HCT116 (cell line): ENCODE measurements at regions not wholly inside any gene's neighbourhood (a gene's known extent, or its start where the extent isn't known, plus 50 kb on each side); places are given as distances from the start of the nearest gene placed in this dataset.

Experiments
- ATAC-seq: fragments of 200-7000 bp; cut with Tn5 transposase; 2 replicates; pipeline ENCODE4 v1.9.1; 2020; ENCODE audit warnings: mild to moderate bottlenecking, moderate library complexity
- BruUV-seq: library from RNA; stranded (reverse); fragments of 400-500 nt; replicated peaks from 2 replicates; lab custom pipeline; 2021; lab: Mats Ljungman, UMichigan
- CTCF ChIA-PET: fragments of 300-600 bp; sonication (Branson Sonifier 250); formaldehyde crosslinking; loops from one replicate; lab custom pipeline; 2021; ENCODE audit warnings: antibody characterized with exemption; lab: Charles Lee
- POLR2A ChIA-PET: fragments of 300-600, 350-600 bp; sonication (Branson Sonifier 250); formaldehyde crosslinking; loops from one replicate; lab custom pipeline; 2021; ENCODE audit warnings: antibody characterized with exemption; lab: Charles Lee
- RAD21 ChIA-PET, 2 experiments: fragments of 300-600 bp; sonication (Branson Sonifier 250); formaldehyde crosslinking; loops; one replicate each; lab custom pipeline; 2023; ENCODE audit warnings: low total read pairs in 2 of 2; ENCODE audit not compliant: uncharacterized antibody in 2 of 2, unreplicated experiment in 2 of 2, low non-redundant PET in 1 of 2; lab: Charles Lee
- DNase-seq: peaks from one replicate; pipeline ENCODE4 v3.0.0-alpha.2; 2010; ENCODE audit warnings: low read depth, low spot score
- H2AFZ ChIP-seq: fragments of 200-600 bp; shearing (Covaris generic), sonication (generic); 2 replicates; pipeline ENCODE4 v1.6.1; 2017; ENCODE audit warnings: low read depth, mixed run types, mixed read lengths, antibody characterized with exemption, low read length; ENCODE audit not compliant: poor library complexity, severe bottlenecking
- H3K27ac ChIP-seq: 2 replicates; pipeline ENCODE4 v1.5.1; 2012; ENCODE audit warnings: low read depth, low read length
- H3K27me3 ChIP-seq: fragments of 200-600 bp; sonication (generic); 2 replicates; pipeline ENCODE4 v1.6.1; 2016; ENCODE audit warnings: mixed run types, low read length, mixed read lengths; ENCODE audit not compliant: insufficient read depth
- H3K36me3 ChIP-seq, 2 experiments: fragments of 200-500 bp in 1 of 2; fragments of 200-600 bp in 1 of 2; sonication (Bioruptor generic) in 1 of 2; sonication (generic) in 1 of 2; 2 replicates each; pipeline versions ENCODE4 v1.5.1 to v1.6.1; 2014 to 2016; ENCODE audit warnings: low read length in 2 of 2, inconsistent platforms in 1 of 2, mixed read lengths in 1 of 2, mixed run types in 1 of 2; ENCODE audit not compliant: insufficient read depth in 2 of 2, control insufficient read depth in 1 of 2
- H3K4me1 ChIP-seq, 2 experiments: fragments of 200-600 bp in 1 of 2; sonication (generic) in 1 of 2; 2 replicates each; pipeline versions ENCODE4 v1.5.1 to v1.6.1; 2012 to 2017; ENCODE audit warnings: low read length in 2 of 2, inconsistent platforms in 1 of 2, mild to moderate bottlenecking in 1 of 2, mixed read lengths in 1 of 2, mixed run types in 1 of 2, moderate library complexity in 1 of 2; ENCODE audit not compliant: insufficient read depth in 2 of 2, control insufficient read depth in 1 of 2
- H3K4me2 ChIP-seq: fragments of 200-600 bp; sonication (generic); 2 replicates; pipeline ENCODE4 v1.6.1; 2017; ENCODE audit warnings: mixed run types, low read length, mixed read lengths
- H3K4me3 ChIP-seq, 2 experiments: fragments of 200-600 bp in 1 of 2; sonication (generic) in 1 of 2; replicated peaks in 1 of 2; 2 replicates each; pipeline ENCODE4 v1.5.1; 2011 to 2016; ENCODE audit warnings: low read length in 2 of 2, control low read depth in 1 of 2, low read depth in 1 of 2, mild to moderate bottlenecking in 1 of 2, mixed read lengths in 1 of 2, mixed run types in 1 of 2
- H3K79me2 ChIP-seq: fragments of 200-600 bp; sonication (generic); 2 replicates; pipeline ENCODE4 v1.6.1; 2017; ENCODE audit warnings: mild to moderate bottlenecking, mixed run types, low read length, moderate library complexity, mixed read lengths; ENCODE audit not compliant: insufficient read depth
- H3K9ac ChIP-seq: fragments of 200-600 bp; sonication (generic); 2 replicates; pipeline ENCODE4 v1.6.1; 2016; ENCODE audit warnings: low read length, mixed read lengths
- H3K9me2 ChIP-seq: fragments of 200-600 bp; sonication (generic), shearing (Covaris generic); 2 replicates; pipeline ENCODE4 v1.6.1; 2017; ENCODE audit warnings: mixed run types, mild to moderate bottlenecking, moderate library complexity; ENCODE audit not compliant: insufficient read depth
- H3K9me3 ChIP-seq, 2 experiments: fragments of 200-500 bp in 1 of 2; fragments of 200-600 bp in 1 of 2; sonication (Bioruptor generic) in 1 of 2; sonication (generic) in 1 of 2; 2 replicates each; pipeline ENCODE4 v1.6.1; 2014 to 2017; ENCODE audit warnings: low read length in 2 of 2, mixed read lengths in 2 of 2, inconsistent platforms in 1 of 2, low read depth in 1 of 2, mild to moderate bottlenecking in 1 of 2, mixed run types in 1 of 2, moderate library complexity in 1 of 2; ENCODE audit not compliant: control insufficient read depth in 1 of 2, insufficient read depth in 1 of 2
- H4K20me1 ChIP-seq: fragments of 200-600 bp; sonication (generic), shearing (Covaris generic); 2 replicates; pipeline ENCODE4 v1.6.1; 2017; ENCODE audit warnings: mixed run types, mild to moderate bottlenecking, moderate library complexity; ENCODE audit not compliant: insufficient read depth
- FOSL1 ChIP-seq: IDR thresholded peaks from 2 replicates; pipeline ENCODE4 v1.6.1; 2012; ENCODE audit warnings: low read depth
- JUND ChIP-seq: IDR thresholded peaks from 2 replicates; pipeline ENCODE4 v1.6.1; 2012
- MAX ChIP-seq: IDR thresholded peaks from 2 replicates; pipeline ENCODE4 v1.6.1; 2012
- POLR2AphosphoS5 ChIP-seq: IDR thresholded peaks from 2 replicates; pipeline ENCODE4 v1.6.1; 2011; ENCODE audit warnings: mild to moderate bottlenecking, low read depth, low read length, moderate library complexity
- RAD21 ChIP-seq: IDR thresholded peaks from 2 replicates; pipeline ENCODE4 v1.6.1; 2012; ENCODE audit warnings: low read depth, mild to moderate bottlenecking
- ZNF274 ChIP-seq: fragments of 200-500 bp; sonication (Bioruptor generic); IDR thresholded peaks from 2 replicates; pipeline ENCODE4 v1.6.1; 2014; ENCODE audit warnings: mild to moderate bottlenecking, low read depth, low read length, inconsistent platforms
- intact Hi-C: fragments of 100-400 bp; cut with micrococcal nuclease; formaldehyde crosslinking; loops from 2 replicates; pipeline ENCODE4 v1.10.0; 2022

DNA sequence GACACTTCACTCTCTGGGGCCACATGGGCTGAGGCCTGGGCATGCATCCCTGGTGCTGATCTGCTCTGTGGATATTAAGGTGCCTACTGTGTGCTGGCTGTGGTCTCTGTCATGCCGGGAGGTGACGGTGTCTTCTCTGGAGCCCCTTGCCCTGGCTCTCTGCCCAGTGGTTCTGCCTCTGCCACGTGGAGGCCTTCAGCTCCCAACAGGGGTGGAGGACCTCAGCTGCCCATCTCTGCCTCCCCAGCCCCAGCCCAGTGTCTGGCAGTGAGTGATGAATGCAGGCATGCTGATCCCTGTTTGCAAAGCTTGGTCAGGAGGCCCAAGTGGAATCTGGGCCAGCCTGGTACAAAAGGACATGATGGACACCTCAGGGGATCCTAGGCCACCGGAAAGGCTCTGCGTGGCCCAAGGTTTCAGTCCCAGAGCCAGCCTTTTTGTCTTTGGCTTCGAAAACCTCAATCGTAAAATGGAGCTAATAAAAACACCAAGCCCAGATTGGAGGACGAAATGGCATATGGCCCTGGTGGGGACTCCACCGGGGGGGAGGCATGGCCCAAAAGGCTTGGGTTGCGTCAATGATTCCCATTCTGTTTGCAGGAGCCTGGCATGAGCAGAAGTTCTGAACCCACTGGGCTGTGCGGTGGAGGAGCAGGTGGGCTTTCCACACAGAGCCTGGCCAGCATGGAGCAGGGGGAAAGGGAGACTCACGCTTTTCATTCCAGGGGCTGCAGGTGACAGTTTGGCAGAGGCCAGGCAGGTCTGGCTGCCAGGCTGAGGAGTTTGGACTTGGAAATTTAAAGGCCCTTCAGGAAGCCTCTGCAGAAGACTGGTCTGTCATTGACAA lies 54.7 kb upstream of the KLF13 start:
- Histone ChIP-seq H3K9me3 (no peaks in the 10 kb centered on the region), H4K20me1 (no peaks in the 10 kb centered on the region), H2AFZ (no peak overlapping the region), H3K4me3 (no peak overlapping the region), H3K9ac (no peak overlapping the region), H3K4me1 (no peaks in the 10 kb centered on the region), H3K27ac (no peak overlapping the region), H3K9me2 (no peaks in the 10 kb centered on the region), H3K27me3 (no peaks in the 10 kb centered on the region), H3K4me2 (no peak overlapping the region), H3K36me3 (no peaks in the 10 kb centered on the region), H3K79me2 (no peaks in the 10 kb centered on the region)
- POLR2A ChIA-PET, result no interaction called here
- CTCF ChIA-PET, result no interaction called here
- no peak for ATAC-seq
- no TSS peak for BruUV-seq
- intact Hi-C loops, result no loop called here
- no peak for DNase-seq
- no peak for TF ChIP-seq MAX
- TF ChIP-seq RAD21, result no peak
- TF ChIP-seq JUND, result no peak
- RAD21 ChIA-PET, result no interaction called here

GRCh38 chr15:31272558-31273257 lies 53.9 kb upstream of the KLF13 start:
- Histone ChIP-seq H3K9me2 (no peaks in the 10 kb centered on the region), H3K9me3 (no peaks in the 10 kb centered on the region), H2AFZ (no peak overlapping the region), H3K4me3 (no peak overlapping the region), H4K20me1 (no peaks in the 10 kb centered on the region), H3K27me3 (no peaks in the 10 kb centered on the region), H3K27ac (no peak overlapping the region), H3K79me2 (no peaks in the 10 kb centered on the region), H3K9ac (no peak overlapping the region), H3K4me1 (no peaks in the 10 kb centered on the region), H3K4me2 (no peak overlapping the region), H3K36me3 (no peaks in the 10 kb centered on the region)
- RAD21 ChIA-PET, result no interaction called here
- intact Hi-C loops, result no loop called here
- no TSS peak for BruUV-seq
- ATAC-seq (no peak), DNase-seq (no peak)
- POLR2A ChIA-PET, result no interaction called here
- CTCF ChIA-PET, result no interaction called here
- no peak for TF ChIP-seq ZNF274
- no peak for TF ChIP-seq FOSL1
- TF ChIP-seq POLR2AphosphoS5, result no peak
